ENCODE measurements at regions not wholly inside any gene's neighbourhood (a gene's known extent, or its start where the extent isn't known, plus 50 kb on each side); places are given as distances from the start of the nearest gene placed in this dataset.

DNA sequence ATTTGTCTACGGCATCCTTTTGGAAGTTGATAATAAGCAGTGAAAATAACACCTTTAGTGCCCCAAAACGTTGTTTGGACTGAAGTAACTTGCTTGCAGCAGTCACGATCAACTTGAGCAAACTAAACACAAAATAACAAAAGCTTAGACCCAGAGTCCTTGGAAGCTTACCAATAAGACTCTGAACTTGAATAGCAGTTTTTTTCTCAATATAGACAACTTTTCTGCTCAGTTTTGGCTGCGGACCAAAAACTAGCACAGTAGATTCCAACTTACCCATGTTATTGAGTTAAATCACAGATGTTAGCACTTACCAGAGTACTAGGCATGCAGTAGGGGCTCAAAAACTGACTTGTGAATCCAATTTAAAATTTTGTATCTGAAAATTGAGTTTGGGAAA lies 746.9 kb downstream of the PCDH19 start:
- TF ChIP-seq EZH2phosphoT487 (IDR thresholded peaks at IDR 0.05; ENCODE audit: insufficient read depth, low read depth) (no peak), EZH2 (IDR thresholded peaks at IDR 0.05; ENCODE audit: insufficient read depth, poor library complexity, severe bottlenecking) (no peak)
